PC-3 (cell line): ENCODE measurements at regions not wholly inside any gene's neighbourhood (a gene's known extent, or its start where the extent isn't known, plus 50 kb on each side); places are given as distances from the start of the nearest gene placed in this dataset.

Source experiments
- CTCF ChIP-seq: fragments of 300-600 bp; sonication (generic); conservative IDR thresholded peaks from 2 replicates; pipeline ENCODE4 v1.5.1; 2017; ENCODE audit warnings: antibody characterized with exemption, low read depth, mild to moderate bottlenecking, low read length
- EZH2 ChIP-seq: fragments of 300-600 bp; sonication (generic); IDR thresholded peaks from one replicate; pipeline ENCODE4 v1.6.1; 2017; ENCODE audit warnings: antibody characterized with exemption, mild to moderate bottlenecking, low read length; ENCODE audit not compliant: unreplicated experiment

- TF ChIP-seq CTCF: no peak
- TF ChIP-seq EZH2: no peak
Measured at GRCh38 chr6:169898788-169899480, 147.5 kb downstream of the ERMARD start.
